ENCODE measurements at regions not wholly inside any gene's neighbourhood (a gene's known extent, or its start where the extent isn't known, plus 50 kb on each side); places are given as distances from the start of the nearest gene placed in this dataset.
A peak's percentile ranks its signal among the peaks of the same experiment; 100 is the strongest.
"Not testable (repeated sequence)": the region's sequence is repeated elsewhere in the genome, so short reads cannot be mapped to it uniquely, and the experiment has no call there.

DNA sequence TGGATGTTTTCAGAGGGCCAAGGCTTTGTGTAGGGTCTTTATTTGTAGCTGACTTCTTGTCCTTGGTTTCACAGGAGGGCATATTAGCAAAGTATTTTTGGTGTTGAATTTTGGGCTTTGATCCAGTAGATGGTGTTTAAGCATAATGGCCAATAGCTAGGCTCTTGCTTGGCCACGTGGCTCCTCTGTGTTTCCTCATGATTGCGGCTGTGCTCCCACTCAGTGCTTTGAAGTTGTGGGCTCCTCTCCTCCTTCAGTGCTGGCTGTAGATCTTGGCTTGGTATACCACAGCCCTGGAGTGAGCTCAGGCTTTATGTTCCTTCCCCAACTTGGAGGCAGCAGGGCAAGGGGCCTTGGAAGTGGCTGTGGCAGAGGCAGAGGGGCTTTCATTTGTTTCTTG, 107.2 kb upstream of the CENPE start:
- no peak for DNase-seq

DNA sequence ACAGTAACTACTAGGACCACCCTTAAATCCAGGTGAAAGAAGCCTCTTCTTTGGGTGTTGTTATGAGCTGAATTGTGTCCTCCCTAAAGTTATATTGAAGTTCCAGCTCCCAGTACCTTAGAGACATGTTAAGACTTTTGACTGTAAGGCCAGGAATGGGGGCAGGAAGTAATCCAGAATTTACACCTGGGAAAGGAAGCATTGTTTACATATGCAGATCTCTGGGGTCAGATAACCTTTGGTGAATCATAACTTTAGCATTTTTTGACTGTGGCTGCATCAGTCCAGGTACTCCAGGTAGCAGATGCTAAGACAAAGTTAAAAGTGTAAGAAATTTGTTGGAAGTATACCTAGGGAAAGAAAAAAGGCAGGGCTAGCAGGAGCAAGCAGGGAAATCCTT, 104.9 kb upstream of the CENPE start:
- DNase-seq: no peak

- no peak for DNase-seq
These were observed 94.8 kb upstream of the CENPE start for GRCh38 chr4:103292959-103293358.

- no peak for DNase-seq
These were observed 94.2 kb upstream of the CENPE start for GRCh38 chr4:103292373-103292772.

GRCh38 chr4:103289186-103289585, 91.0 kb upstream of the CENPE start:
- no peak for DNase-seq

DNA sequence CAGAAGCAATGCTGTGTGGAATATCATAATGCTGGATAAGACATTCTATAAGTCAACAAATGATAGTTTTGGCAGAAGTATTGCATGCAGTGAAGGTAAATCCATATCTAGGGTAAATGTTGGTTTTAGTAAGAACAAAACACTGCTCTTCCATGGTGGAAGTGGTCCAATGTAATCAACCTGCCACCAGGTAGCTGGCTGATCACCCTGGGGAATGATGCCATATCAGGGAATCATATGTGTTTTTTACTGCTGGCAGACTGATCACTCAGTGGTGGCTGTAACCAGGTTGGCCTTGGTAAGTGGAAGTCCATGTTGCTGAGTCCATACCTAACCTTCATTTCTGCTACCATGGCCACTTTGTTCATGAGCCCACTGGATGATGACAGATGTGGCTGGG, 74.0 kb upstream of the CENPE start:
- peak; percentile 75 for DNase-seq

DNA sequence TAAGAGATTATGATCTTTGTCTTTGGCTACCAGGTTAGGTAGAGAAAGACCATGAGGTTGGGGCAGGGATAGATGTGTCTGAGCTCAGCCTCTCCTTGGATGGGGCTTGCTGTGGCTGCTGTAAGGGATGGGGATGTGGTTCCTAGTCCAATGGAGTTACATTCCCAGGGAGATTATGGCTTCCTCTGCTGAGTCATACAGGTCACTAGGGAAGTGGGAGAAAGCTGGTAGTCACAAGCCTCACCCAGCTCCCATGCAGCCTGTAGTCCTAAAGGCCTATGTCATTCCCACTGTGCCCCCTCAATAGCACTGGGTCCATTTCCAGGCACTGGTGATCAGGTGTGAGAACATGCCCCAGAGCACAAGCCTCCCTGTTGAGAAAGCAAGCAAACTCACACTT, 70.6 kb upstream of the CENPE start:
- no peak for DNase-seq

DNA sequence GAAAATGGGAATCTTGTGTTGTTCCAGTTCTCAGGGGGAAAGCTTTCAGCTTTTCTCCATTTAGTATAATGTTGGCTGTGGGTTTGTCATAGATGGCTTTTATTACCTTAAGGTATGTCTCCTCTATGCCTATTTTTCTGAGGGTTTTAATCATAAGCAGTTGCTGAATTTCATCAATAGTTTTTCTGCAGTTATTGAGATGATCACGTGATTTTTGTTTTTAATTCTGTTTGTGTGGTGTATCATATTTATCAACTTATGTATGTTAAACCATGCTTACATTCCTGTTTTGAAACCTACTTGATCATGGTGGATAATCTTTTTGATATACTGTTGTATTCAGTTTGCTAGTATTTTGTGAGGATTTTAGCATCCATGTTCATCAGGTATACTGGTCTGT, 66.8 kb upstream of the CENPE start:
- no peak for DNase-seq

DNA sequence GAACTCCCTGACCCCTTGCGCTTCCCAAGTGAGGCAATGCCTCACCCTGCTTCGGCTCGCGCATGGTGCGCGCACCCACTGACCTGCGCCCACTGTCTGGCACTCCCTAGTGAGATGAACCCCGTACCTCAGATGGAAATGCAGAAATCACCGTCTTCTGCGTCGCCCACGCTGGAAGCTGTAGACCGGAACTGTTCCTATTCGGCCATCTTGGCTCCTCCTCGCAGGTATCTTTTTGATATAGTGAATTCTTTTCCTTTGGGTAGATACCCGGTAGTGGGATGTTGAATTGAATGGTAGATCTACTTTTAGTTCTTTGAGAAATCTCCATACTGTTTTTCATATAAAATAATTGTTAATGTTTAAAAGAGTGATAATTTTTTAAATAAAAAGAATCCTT, 57.9 kb upstream of the CENPE start:
- not testable (repeated sequence) for DNase-seq

Data from NCI-H2029 (cell line).